GM12801 (cell line): ENCODE measurements at regions not wholly inside any gene's neighbourhood (a gene's known extent, or its start where the extent isn't known, plus 50 kb on each side); places are given as distances from the start of the nearest gene placed in this dataset.

ENCODE experiments used
- TF ChIP-seq, protein P1 (sequence below): IDR thresholded peaks from one replicate; pipeline ENCODE4 v1.5.1; 2011; ENCODE audit warnings: control low read depth; ENCODE audit not compliant: insufficient read length; ENCODE audit errors: extremely low read depth

DNA sequence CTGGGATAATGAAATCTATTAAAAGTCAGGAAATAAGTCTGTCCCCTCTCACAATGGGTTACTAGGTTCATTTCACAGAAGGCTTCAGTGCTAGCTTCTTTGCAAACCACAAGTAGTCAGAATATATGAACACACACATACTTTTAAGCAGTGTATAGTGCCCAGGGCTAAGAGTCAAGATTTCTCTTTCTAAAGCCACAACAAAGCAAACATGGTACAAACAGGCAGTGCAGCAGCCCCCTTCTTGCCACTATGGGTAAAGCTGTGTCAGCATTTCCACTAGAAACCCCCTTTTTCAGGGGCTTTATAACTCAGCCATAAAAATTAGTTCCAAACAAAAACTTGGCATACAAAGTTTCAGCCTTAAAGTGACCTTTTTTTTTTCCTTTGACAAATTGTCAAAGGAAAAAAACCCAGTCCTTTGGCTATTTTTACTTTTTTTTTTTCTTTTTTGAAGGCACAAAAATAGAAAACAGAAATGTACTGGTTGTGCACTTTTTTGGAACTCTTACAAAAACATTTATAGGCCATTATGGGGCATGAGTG is 315.4 kb downstream of the LMO4 start:
- TF ChIP-seq, protein P1, sequence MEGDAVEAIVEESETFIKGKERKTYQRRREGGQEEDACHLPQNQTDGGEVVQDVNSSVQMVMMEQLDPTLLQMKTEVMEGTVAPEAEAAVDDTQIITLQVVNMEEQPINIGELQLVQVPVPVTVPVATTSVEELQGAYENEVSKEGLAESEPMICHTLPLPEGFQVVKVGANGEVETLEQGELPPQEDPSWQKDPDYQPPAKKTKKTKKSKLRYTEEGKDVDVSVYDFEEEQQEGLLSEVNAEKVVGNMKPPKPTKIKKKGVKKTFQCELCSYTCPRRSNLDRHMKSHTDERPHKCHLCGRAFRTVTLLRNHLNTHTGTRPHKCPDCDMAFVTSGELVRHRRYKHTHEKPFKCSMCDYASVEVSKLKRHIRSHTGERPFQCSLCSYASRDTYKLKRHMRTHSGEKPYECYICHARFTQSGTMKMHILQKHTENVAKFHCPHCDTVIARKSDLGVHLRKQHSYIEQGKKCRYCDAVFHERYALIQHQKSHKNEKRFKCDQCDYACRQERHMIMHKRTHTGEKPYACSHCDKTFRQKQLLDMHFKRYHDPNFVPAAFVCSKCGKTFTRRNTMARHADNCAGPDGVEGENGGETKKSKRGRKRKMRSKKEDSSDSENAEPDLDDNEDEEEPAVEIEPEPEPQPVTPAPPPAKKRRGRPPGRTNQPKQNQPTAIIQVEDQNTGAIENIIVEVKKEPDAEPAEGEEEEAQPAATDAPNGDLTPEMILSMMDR = no peak

DNA sequence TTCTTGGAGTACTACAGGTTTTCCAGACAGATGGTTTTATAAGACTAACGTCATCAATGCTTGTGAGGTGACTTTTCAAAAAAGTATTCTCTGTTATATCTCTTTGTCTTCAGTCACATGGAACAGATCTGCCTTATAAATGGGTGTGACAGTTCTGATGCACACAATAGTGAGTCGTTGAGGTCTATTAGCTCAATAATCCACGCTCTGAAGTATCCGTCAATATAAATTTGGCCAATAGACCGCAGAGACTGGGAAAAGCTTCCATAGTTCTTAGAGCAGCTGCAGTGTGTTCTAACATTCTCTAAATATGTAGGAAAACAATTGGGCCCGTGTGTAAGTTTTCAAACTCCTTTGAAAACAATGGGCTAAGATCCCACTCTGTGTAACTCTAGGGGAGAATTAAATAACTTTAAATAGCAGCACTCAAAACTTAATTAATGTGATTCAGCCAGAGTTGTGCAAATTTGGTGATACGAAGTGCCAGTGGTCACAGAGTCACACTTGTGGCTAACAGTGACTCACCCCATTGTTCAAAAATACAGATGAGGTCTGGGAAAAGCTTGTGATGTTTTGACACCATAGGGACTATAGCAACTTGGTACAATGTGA is 316.0 kb downstream of the LMO4 start:
- TF ChIP-seq, protein P1 = no peak

DNA sequence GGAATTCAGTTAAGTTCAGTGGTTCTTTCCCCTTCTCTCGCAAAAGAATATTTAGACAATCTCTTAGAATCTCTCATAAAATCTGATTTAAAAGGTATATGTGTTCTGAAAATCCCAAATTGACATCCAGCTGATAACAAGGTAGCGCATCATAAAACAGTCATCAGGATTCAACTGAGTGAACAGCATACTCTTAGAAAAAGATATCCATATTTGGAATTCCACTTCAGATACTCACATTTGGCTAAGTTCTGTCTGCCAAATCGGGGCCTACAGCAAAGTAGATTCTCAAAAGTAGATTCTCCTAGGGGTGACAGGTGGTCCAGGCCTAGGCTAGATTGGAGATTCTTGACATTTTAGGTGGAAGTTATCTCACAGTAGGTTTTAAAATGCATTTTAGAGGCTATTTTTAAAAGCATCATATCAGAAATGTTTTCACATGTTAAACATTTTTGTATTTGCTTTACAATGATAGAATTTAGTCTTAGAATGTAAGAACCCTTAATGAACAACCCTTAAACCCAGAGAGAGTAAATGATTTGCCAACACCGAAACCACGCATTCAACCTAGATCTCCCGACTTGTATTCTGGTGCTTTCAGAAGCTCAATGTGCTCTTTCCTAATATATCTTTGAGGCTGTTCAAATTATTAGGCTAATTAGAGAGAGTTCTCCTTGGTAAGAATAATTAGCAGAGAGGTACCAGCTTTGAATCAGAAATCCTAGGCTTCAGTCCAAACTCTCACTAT is 318.9 kb downstream of the LMO4 start:
- TF ChIP-seq, protein P1 = no peak

DNA sequence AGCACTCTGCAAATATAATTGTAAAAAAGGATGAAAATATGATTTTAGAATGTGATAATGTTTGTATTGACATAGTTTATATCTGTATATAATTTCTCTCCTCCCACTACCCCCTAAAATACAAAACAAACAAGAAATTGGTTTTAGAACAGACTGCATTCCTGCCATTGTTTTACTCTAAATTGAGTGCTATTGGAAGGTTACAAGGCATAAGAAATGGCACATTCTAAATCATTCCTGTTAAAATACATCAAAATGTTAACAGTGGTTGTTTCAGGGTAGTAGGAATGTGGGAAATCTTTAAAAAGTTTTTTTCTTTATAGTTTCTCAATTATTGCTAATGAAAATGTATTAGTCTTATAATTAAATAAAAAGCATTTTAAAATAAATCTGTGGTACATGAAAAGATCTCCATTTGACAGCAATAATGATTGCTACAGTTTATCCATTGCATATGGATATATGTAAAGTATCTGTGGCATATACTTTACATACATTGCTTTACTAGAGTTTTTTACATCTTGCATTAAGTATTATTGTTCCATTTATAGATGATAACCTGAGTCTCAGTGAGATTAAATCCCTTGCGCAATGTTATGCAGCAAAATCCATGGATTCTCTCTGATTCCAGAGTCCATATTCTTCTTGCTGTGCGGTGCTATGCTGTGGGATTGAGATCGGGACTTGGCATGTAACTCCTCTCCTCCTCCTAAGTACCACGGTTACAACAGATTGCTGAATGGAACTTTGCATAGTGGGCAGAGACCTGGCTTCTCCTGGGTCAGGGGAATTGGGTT is 319.8 kb downstream of the LMO4 start:
- TF ChIP-seq, protein P1 = no peak

DNA sequence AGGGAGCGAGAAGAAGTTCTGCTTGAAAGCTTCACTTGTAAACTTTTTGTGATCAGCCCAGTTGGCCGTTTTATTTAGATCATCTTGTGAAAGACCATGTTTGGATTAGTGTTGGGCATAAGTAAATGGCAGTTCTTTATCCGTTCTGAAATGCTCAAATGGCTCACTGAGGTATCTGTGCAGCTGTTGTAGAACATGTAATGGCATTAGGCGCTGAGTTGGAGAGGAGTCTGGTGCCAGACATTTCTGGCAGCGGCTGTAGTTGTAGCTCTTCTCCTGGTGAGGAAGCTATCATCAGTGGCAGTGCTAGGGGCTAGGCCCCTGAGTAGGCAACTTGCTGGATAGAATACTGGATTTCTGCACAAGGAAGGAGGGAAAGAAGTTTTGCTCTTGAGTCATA is 321.6 kb downstream of the LMO4 start:
- TF ChIP-seq, protein P1 = no peak

DNA sequence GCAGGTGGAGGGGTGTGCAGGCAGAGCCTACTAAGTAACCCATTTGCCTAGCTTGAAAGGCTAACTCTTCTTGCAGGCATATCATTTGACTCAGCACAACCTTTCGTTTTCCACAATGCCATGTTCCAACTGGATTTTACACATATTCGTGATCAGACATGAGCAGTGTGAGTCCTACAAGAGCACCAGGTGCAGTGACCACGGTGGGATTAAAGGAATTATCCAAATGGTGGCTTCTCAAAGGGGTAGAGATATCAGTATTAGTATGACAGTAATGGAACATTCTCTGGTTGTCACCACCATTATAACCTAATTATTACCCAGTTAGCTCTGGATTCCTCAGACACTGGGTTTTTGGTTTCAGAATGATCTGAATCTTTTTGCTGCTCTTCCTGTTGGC is 323.5 kb downstream of the LMO4 start:
- TF ChIP-seq, protein P1 = no peak

DNA sequence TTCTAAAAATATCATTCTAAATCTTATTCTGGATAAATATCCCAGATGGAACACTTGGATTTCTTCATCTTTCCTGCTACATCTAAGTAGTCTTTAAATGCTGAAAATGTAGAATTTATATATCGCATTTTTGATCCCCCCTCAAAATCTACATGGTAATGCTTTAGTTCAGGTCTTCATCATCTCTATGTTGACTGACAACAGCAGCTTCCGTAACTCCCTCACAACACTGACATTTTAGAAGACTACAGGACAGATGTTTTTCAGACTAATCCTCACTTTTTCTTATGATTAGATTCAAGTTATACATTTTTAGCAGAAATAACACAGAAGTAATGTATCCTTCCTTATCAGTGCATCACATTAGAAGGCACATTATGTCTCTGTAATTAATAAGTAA is 336.5 kb downstream of the LMO4 start:
- TF ChIP-seq, protein P1 = no peak
